T-helper 2 cell treated with Interferon-gamma antibody and Interleukin-4, amounts not matched to agents 100 ng/mL and 5 ng/mL, for 36 hours (primary cell): ENCODE measurements at regions not wholly inside any gene's neighbourhood (a gene's known extent, or its start where the extent isn't known, plus 50 kb on each side); places are given as distances from the start of the nearest gene placed in this dataset.

Experiments
- intact Hi-C: fragments of 100-400 bp; cut with micrococcal nuclease; formaldehyde crosslinking; loops from one replicate; pipeline ENCODE4 v1.15.1; 2023

GRCh38 chr5:168002116-168002515 is 289.3 kb upstream of the WWC1 start:
- intact Hi-C loops: no loop called here

GRCh38 chr5:168005093-168005492 is 286.4 kb upstream of the WWC1 start:
- intact Hi-C loops: no loop called here

GRCh38 chr5:168005936-168006335 is 285.5 kb upstream of the WWC1 start:
- intact Hi-C loops: no loop called here

GRCh38 chr5:168006456-168007130 is 284.9 kb upstream of the WWC1 start:
- intact Hi-C loops: no loop called here

GRCh38 chr5:168007286-168007685 is 284.2 kb upstream of the WWC1 start:
- intact Hi-C loops: no loop called here

GRCh38 chr5:168008555-168008954 is 282.9 kb upstream of the WWC1 start:
- intact Hi-C loops: no loop called here

GRCh38 chr5:168011096-168011495 is 280.3 kb upstream of the WWC1 start:
- intact Hi-C loops: no loop called here

GRCh38 chr5:168012006-168012405 is 279.4 kb upstream of the WWC1 start:
- intact Hi-C loops: no loop called here

- intact Hi-C loops: no loop called here
Observed at GRCh38 chr5:168013546-168013945, 277.9 kb upstream of the WWC1 start.

GRCh38 chr5:168014433-168015123 is 276.9 kb upstream of the WWC1 start:
- intact Hi-C loops: no loop called here

GRCh38 chr5:168015506-168015905 is 275.9 kb upstream of the WWC1 start:
- intact Hi-C loops: no loop called here

GRCh38 chr5:168017313-168017712 is 274.1 kb upstream of the WWC1 start:
- intact Hi-C loops: no loop called here

- intact Hi-C loops: no loop called here
Observed at GRCh38 chr5:168019143-168019542, 272.3 kb upstream of the WWC1 start.

GRCh38 chr5:168020542-168021294 is 270.7 kb upstream of the WWC1 start:
- intact Hi-C loops: no loop called here

GRCh38 chr5:168022446-168023169 is 268.8 kb upstream of the WWC1 start:
- intact Hi-C loops: no loop called here

- intact Hi-C loops: no loop called here
Observed at GRCh38 chr5:168023191-168023590, 268.3 kb upstream of the WWC1 start.

- intact Hi-C loops: no loop called here
Observed at GRCh38 chr5:168024306-168024705, 267.1 kb upstream of the WWC1 start.

- intact Hi-C loops: no loop called here
Observed at GRCh38 chr5:168027007-168027406, 264.4 kb upstream of the WWC1 start.

GRCh38 chr5:168030912-168031311 is 260.5 kb upstream of the WWC1 start:
- intact Hi-C loops: no loop called here

GRCh38 chr5:168031614-168032013 is 259.8 kb upstream of the WWC1 start:
- intact Hi-C loops: no loop called here

- intact Hi-C loops: no loop called here
Observed at GRCh38 chr5:168039039-168039438, 252.4 kb upstream of the WWC1 start.
